Tibial nerve (tissue), 3 donors: ENCODE measurements at regions not wholly inside any gene's neighbourhood (a gene's known extent, or its start where the extent isn't known, plus 50 kb on each side); places are given as distances from the start of the nearest gene placed in this dataset.

Experiments
- POLR2A ChIP-seq, 2 donors: fragments of 450-650 bp; IDR thresholded peaks; one replicate each; pipeline ENCODE4 v1.6.1; 2017; ENCODE audit warnings: antibody characterized with exemption in 2 of 2, mild to moderate bottlenecking in 2 of 2, moderate library complexity in 2 of 2
- TF ChIP-seq, protein P1 (sequence below), 5 experiments: fragments of 200-600 bp in 3 of 5; fragments of 450-650 bp in 2 of 5; sonication (generic) in 3 of 5; IDR thresholded peaks; one replicate each; pipeline ENCODE4 v1.5.1; 2016 to 2019; ENCODE audit warnings: antibody characterized with exemption in 5 of 5, mild to moderate bottlenecking in 3 of 5, moderate library complexity in 2 of 5

DNA sequence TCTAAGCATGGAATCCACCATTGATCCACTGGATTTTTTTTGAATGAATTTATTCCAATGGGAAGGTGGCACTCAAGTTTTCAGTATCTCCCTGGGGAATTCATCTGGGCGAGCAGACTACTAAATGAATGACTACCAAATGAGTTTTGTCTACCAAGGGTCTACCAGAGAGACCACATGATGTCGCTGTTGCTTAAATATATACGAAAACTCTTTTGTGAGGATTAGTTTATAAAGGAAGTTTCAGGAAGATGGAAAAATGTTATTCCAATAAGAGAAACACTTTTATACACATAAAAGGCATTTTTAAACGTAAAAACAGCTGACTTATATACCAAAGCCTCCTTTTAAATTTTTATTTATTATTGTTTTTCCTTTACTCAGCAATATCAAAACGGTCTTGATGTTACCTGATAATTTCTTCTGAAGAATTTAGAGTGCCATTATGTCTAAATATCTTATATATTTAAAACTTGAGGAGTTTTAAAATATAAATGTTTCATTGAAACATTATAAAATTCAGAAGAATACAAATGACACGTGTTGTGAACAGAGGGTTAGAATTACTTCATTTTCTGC is 139.7 kb downstream of the HRH4 start:
- TF ChIP-seq, protein P1, sequence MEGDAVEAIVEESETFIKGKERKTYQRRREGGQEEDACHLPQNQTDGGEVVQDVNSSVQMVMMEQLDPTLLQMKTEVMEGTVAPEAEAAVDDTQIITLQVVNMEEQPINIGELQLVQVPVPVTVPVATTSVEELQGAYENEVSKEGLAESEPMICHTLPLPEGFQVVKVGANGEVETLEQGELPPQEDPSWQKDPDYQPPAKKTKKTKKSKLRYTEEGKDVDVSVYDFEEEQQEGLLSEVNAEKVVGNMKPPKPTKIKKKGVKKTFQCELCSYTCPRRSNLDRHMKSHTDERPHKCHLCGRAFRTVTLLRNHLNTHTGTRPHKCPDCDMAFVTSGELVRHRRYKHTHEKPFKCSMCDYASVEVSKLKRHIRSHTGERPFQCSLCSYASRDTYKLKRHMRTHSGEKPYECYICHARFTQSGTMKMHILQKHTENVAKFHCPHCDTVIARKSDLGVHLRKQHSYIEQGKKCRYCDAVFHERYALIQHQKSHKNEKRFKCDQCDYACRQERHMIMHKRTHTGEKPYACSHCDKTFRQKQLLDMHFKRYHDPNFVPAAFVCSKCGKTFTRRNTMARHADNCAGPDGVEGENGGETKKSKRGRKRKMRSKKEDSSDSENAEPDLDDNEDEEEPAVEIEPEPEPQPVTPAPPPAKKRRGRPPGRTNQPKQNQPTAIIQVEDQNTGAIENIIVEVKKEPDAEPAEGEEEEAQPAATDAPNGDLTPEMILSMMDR (IDR thresholded peaks at IDR 0.05), result peak; percentile 11 to 51 (median 43)
- TF ChIP-seq POLR2A (IDR thresholded peaks at IDR 0.05), result no peak
